ENCODE measurements at regions not wholly inside any gene's neighbourhood (a gene's known extent, or its start where the extent isn't known, plus 50 kb on each side); places are given as distances from the start of the nearest gene placed in this dataset.
A peak's percentile ranks its signal among the peaks of the same experiment; 100 is the strongest.
"Not testable (repeated sequence)": the region's sequence is repeated elsewhere in the genome, so short reads cannot be mapped to it uniquely, and the experiment has no call there.

GRCh38 chr1:60678391-60678790 is 404.0 kb upstream of the NFIA start:
- ATAC-seq = no peak
- no peaks in the 10 kb centered on the region for H3K4me1 Mint-ChIP-seq
- no peak overlapping the region for H3K27ac Mint-ChIP-seq
- H3K4me3 Mint-ChIP-seq = no peak overlapping the region
- no peaks in the 10 kb centered on the region for H3K27me3 Mint-ChIP-seq
- no peaks in the 10 kb centered on the region for H3K36me3 Mint-ChIP-seq
- H3K9me3 Mint-ChIP-seq = peaks cover 3% of the 10 kb centered on the region

- no peaks in the 10 kb centered on the region for H3K4me1 Mint-ChIP-seq
- no peak overlapping the region for H3K4me3 Mint-ChIP-seq
- no peak for ATAC-seq
- H3K9me3 Mint-ChIP-seq = no peaks in the 10 kb centered on the region
- H3K27me3 Mint-ChIP-seq = no peaks in the 10 kb centered on the region
- H3K27ac Mint-ChIP-seq = no peak overlapping the region
- no peaks in the 10 kb centered on the region for H3K36me3 Mint-ChIP-seq
Observed at GRCh38 chr1:60672449-60672848, 409.9 kb upstream of the NFIA start.

GRCh38 chr1:60670302-60670701 is 412.1 kb upstream of the NFIA start:
- Mint-ChIP-seq H3K4me1 (no peaks in the 10 kb centered on the region), H3K4me3 (no peak overlapping the region), H3K36me3 (no peaks in the 10 kb centered on the region), H3K27ac (no peak overlapping the region), H3K27me3 (no peaks in the 10 kb centered on the region), H3K9me3 (no peaks in the 10 kb centered on the region)
- no peak for ATAC-seq

- H3K4me3 Mint-ChIP-seq = no peak overlapping the region
- H3K36me3 Mint-ChIP-seq = no peaks in the 10 kb centered on the region
Observed at GRCh38 chr1:60668585-60668984, 413.8 kb upstream of the NFIA start.

GRCh38 chr1:60665311-60665710 is 417.1 kb upstream of the NFIA start:
- Mint-ChIP-seq H3K27me3 (no peaks in the 10 kb centered on the region), H3K9me3 (no peaks in the 10 kb centered on the region), H3K4me3 (no peak overlapping the region), H3K4me1 (no peaks in the 10 kb centered on the region), H3K36me3 (no peaks in the 10 kb centered on the region), H3K27ac (no peak overlapping the region)
- no peak for ATAC-seq

More at GRCh38 chr1:60668585-60668984, 413.8 kb upstream of the NFIA start:
- Mint-ChIP-seq H3K27me3 (no peaks in the 10 kb centered on the region), H3K9me3 (no peaks in the 10 kb centered on the region), H3K27ac (no peak overlapping the region), H3K4me1 (no peaks in the 10 kb centered on the region)
- no peak for ATAC-seq

- no peak overlapping the region for H3K27ac Mint-ChIP-seq
- H3K36me3 Mint-ChIP-seq = no peaks in the 10 kb centered on the region
- H3K4me3 Mint-ChIP-seq = no peak overlapping the region
- no peaks in the 10 kb centered on the region for H3K4me1 Mint-ChIP-seq
- H3K9me3 Mint-ChIP-seq = no peaks in the 10 kb centered on the region
- no peaks in the 10 kb centered on the region for H3K27me3 Mint-ChIP-seq
- ATAC-seq = no peak
Observed at GRCh38 chr1:60664086-60664625, 418.2 kb upstream of the NFIA start.

- Mint-ChIP-seq H3K4me1 (no peaks in the 10 kb centered on the region), H3K4me3 (no peak overlapping the region), H3K27me3 (no peaks in the 10 kb centered on the region), H3K9me3 (no peaks in the 10 kb centered on the region), H3K36me3 (no peaks in the 10 kb centered on the region), H3K27ac (no peak overlapping the region)
- ATAC-seq = no peak
Observed at GRCh38 chr1:60662486-60663044, 419.8 kb upstream of the NFIA start.

- Mint-ChIP-seq H3K27ac (no peak overlapping the region), H3K4me1 (no peaks in the 10 kb centered on the region), H3K27me3 (no peaks in the 10 kb centered on the region), H3K36me3 (no peaks in the 10 kb centered on the region), H3K4me3 (no peak overlapping the region), H3K9me3 (peaks cover 3% of the 10 kb centered on the region)
- ATAC-seq = no peak
Observed at GRCh38 chr1:60657926-60658325, 424.4 kb upstream of the NFIA start.

- Mint-ChIP-seq H3K4me3 (no peak overlapping the region), H3K4me1 (no peaks in the 10 kb centered on the region), H3K27ac (no peak overlapping the region), H3K9me3 (peaks cover 6% of the 10 kb centered on the region), H3K27me3 (no peaks in the 10 kb centered on the region), H3K36me3 (no peaks in the 10 kb centered on the region)
- ATAC-seq = no peak
Observed at GRCh38 chr1:60655679-60656355, 426.5 kb upstream of the NFIA start.

GRCh38 chr1:60640033-60640551 is 442.3 kb upstream of the NFIA start:
- not testable (repeated sequence) for H3K4me1 Mint-ChIP-seq, H3K36me3 Mint-ChIP-seq, H3K4me3 Mint-ChIP-seq

GRCh38 chr1:60639287-60639686 is 443.1 kb upstream of the NFIA start:
- Mint-ChIP-seq H3K4me1 (no peaks in the 10 kb centered on the region), H3K4me3 (no peak overlapping the region), H3K27ac (no peak overlapping the region), H3K9me3 (no peaks in the 10 kb centered on the region), H3K27me3 (no peaks in the 10 kb centered on the region), H3K36me3 (no peaks in the 10 kb centered on the region)
- no peak for ATAC-seq

More at GRCh38 chr1:60640033-60640551, 442.3 kb upstream of the NFIA start:
- ATAC-seq, H3K9me3 Mint-ChIP-seq, H3K27ac Mint-ChIP-seq, H3K27me3 Mint-ChIP-seq: not testable (repeated sequence)

- no peaks in the 10 kb centered on the region for H3K4me1 Mint-ChIP-seq
- H3K27ac Mint-ChIP-seq = no peak overlapping the region
- ATAC-seq = no peak
- H3K9me3 Mint-ChIP-seq = no peaks in the 10 kb centered on the region
- no peaks in the 10 kb centered on the region for H3K36me3 Mint-ChIP-seq
- no peak overlapping the region for H3K4me3 Mint-ChIP-seq
- no peaks in the 10 kb centered on the region for H3K27me3 Mint-ChIP-seq
Observed at GRCh38 chr1:60637651-60638050, 444.7 kb upstream of the NFIA start.

GRCh38 chr1:60636946-60637345 is 445.4 kb upstream of the NFIA start:
- ATAC-seq = no peak
- no peaks in the 10 kb centered on the region for H3K27me3 Mint-ChIP-seq
- no peaks in the 10 kb centered on the region for H3K4me1 Mint-ChIP-seq
- H3K4me3 Mint-ChIP-seq = no peak overlapping the region
- H3K9me3 Mint-ChIP-seq = no peaks in the 10 kb centered on the region
- H3K36me3 Mint-ChIP-seq = no peaks in the 10 kb centered on the region
- H3K27ac Mint-ChIP-seq = no peak overlapping the region

GRCh38 chr1:60634106-60634505 is 448.3 kb upstream of the NFIA start:
- H3K4me1 Mint-ChIP-seq = no peaks in the 10 kb centered on the region
- H3K27me3 Mint-ChIP-seq = no peaks in the 10 kb centered on the region
- H3K9me3 Mint-ChIP-seq = no peaks in the 10 kb centered on the region
- ATAC-seq = no peak
- no peak overlapping the region for H3K27ac Mint-ChIP-seq
- no peaks in the 10 kb centered on the region for H3K36me3 Mint-ChIP-seq
- H3K4me3 Mint-ChIP-seq = no peak overlapping the region

GRCh38 chr1:60622486-60622885 is 459.9 kb upstream of the NFIA start:
- Mint-ChIP-seq H3K27ac (no peak overlapping the region), H3K4me1 (no peaks in the 10 kb centered on the region), H3K36me3 (no peaks in the 10 kb centered on the region), H3K4me3 (no peak overlapping the region), H3K9me3 (no peaks in the 10 kb centered on the region), H3K27me3 (peaks cover 10% of the 10 kb centered on the region)
- ATAC-seq = peak; percentile 12

GRCh38 chr1:60621368-60621851 is 461.0 kb upstream of the NFIA start:
- peaks cover 10% of the 10 kb centered on the region for H3K27me3 Mint-ChIP-seq
- ATAC-seq = no peak
- no peaks in the 10 kb centered on the region for H3K4me1 Mint-ChIP-seq
- H3K4me3 Mint-ChIP-seq = no peak overlapping the region
- peaks cover 5% of the 10 kb centered on the region for H3K9me3 Mint-ChIP-seq
- H3K27ac Mint-ChIP-seq = no peak overlapping the region
- no peaks in the 10 kb centered on the region for H3K36me3 Mint-ChIP-seq

Data from stimulated activated memory B cell treated with anti-CD40 and anti-IgM and Interleukin-4, amounts not matched to agents 10 μg/mL and 1 μg/mL and 100 μg/mL, for 72 hours (primary cell).